HG03025 (cell line): ENCODE measurements at regions not wholly inside any gene's neighbourhood (a gene's known extent, or its start where the extent isn't known, plus 50 kb on each side); places are given as distances from the start of the nearest gene placed in this dataset.
"Not testable (repeated sequence)": the region's sequence is repeated elsewhere in the genome, so short reads cannot be mapped to it uniquely, and the experiment has no call there.

Experiments used
- ATAC-seq: cut with Tn5 transposase; IDR thresholded peaks from one replicate; pipeline ENCODE4 v1.9.1; 2021; ENCODE audit warnings: mild to moderate bottlenecking, moderate library complexity; ENCODE audit not compliant: unreplicated experiment, low FRiP score

- ATAC-seq = no peak
Measured at GRCh38 chrX:115399306-115399705, 109.8 kb downstream of the LUZP4 start.

- ATAC-seq = no peak
Measured at GRCh38 chrX:115400960-115401359, 111.4 kb downstream of the LUZP4 start.

GRCh38 chrX:115402299-115402698 lies 112.8 kb downstream of the LUZP4 start:
- no peak for ATAC-seq

GRCh38 chrX:115408771-115409400 lies 119.4 kb downstream of the LUZP4 start:
- no peak for ATAC-seq

GRCh38 chrX:115409551-115409950 lies 120.0 kb downstream of the LUZP4 start:
- ATAC-seq = no peak

- no peak for ATAC-seq
Measured at GRCh38 chrX:115410731-115411428, 121.4 kb downstream of the LUZP4 start.

GRCh38 chrX:115413246-115413878 lies 123.8 kb downstream of the LUZP4 start:
- no peak for ATAC-seq

GRCh38 chrX:115419069-115419468 lies 129.6 kb downstream of the LUZP4 start:
- no peak for ATAC-seq

GRCh38 chrX:115423086-115423485 lies 133.6 kb downstream of the LUZP4 start:
- no peak for ATAC-seq

GRCh38 chrX:115425359-115425758 lies 135.6 kb upstream of the PLS3 start:
- ATAC-seq = no peak

- no peak for ATAC-seq
Measured at GRCh38 chrX:115427861-115428410, 133.0 kb upstream of the PLS3 start.

- ATAC-seq = not testable (repeated sequence)
Measured at GRCh38 chrX:115434834-115435233, 126.1 kb upstream of the PLS3 start.

- ATAC-seq = no peak
Measured at GRCh38 chrX:115437841-115438595, 123.0 kb upstream of the PLS3 start.

- ATAC-seq = no peak
Measured at GRCh38 chrX:115448146-115448545, 112.8 kb upstream of the PLS3 start.

- ATAC-seq = no peak
Measured at GRCh38 chrX:115449742-115450141, 111.2 kb upstream of the PLS3 start.

GRCh38 chrX:115452251-115452650 lies 108.7 kb upstream of the PLS3 start:
- no peak for ATAC-seq

GRCh38 chrX:115459883-115460880 lies 100.8 kb upstream of the PLS3 start:
- no peak for ATAC-seq

- ATAC-seq = no peak
Measured at GRCh38 chrX:115462406-115462805, 98.6 kb upstream of the PLS3 start.

GRCh38 chrX:115467961-115468360 lies 93.0 kb upstream of the PLS3 start:
- no peak for ATAC-seq

GRCh38 chrX:115472131-115472530 lies 88.8 kb upstream of the PLS3 start:
- no peak for ATAC-seq
